ENCODE measurements at regions not wholly inside any gene's neighbourhood (a gene's known extent, or its start where the extent isn't known, plus 50 kb on each side); places are given as distances from the start of the nearest gene placed in this dataset.
"Not testable (repeated sequence)": the region's sequence is repeated elsewhere in the genome, so short reads cannot be mapped to it uniquely, and the experiment has no call there.

DNA sequence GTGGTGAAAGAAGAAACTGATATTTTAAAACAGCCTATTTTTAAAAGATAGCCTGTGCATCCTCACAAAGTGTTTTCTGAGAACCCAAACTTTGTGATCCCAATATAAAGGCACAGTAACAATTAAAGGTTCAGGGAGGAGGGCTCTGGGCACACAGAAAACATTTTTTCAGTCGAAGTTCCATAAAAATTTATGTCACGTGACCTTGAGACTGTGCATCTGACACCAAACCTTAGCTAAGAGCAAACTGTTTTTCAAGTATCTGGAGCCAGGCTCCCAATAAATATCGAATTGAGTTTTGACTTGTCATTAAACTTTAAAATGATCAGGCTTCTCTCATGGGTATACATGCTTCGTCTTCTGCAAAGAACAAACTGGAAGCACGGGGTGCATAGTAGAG is 177.9 kb downstream of the BEND2 start:
- Histone ChIP-seq H3K27me3 (ENCODE audit: control insufficient read depth in 5 of 5, insufficient read depth in 4 of 5, low read length in 5 of 5) (peaks cover 4 to 12% (median 9%) of the 10 kb centered on the region in 5 donors), H3K4me1 (ENCODE audit: control insufficient read depth in 5 of 5, insufficient read depth in 5 of 5, low read length in 5 of 5) (no peaks in the 10 kb centered on the region), H3K9ac (ENCODE audit: low read length in 5 of 5) (no peak overlapping the region), H3K36me3 (ENCODE audit: control insufficient read depth in 5 of 5, insufficient read depth in 5 of 5, low read length in 5 of 5) (no peaks in the 10 kb centered on the region), H3K4me3 (ENCODE audit: low read depth in 1 of 5, low read length in 5 of 5) (peak overlapping the region in 1 of 5 donors; percentile 28), H3K27ac (ENCODE audit: low read depth, low read length) (no peak overlapping the region), H3K9me3 (ENCODE audit: control insufficient read depth in 5 of 5, low read length in 5 of 5) (no peaks in the 10 kb centered on the region)

DNA sequence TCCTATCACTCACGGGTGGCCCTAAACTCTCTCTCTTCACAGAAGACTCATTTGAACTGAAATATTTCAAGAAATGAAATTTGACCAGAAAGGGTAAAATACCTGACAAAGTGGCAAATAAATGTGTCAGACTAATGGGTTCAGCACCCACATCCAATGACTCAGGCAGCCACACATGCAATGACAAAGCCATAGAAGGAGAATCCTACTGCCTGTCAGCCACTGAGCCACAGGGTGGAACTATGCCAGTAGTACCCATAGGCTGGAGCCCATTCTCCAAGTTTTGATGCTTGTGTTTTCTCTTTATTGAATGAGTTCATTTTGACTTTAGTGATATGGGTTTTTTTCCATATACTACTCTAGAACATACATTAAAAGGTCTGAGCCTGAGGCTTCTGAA is 179.0 kb downstream of the BEND2 start:
- H3K4me3 ChIP-seq (ENCODE audit: low read depth in 1 of 5, low read length in 5 of 5) = no peak overlapping the region
- peaks cover 0 to 2% (median 0%) of the 10 kb centered on the region in 5 donors for H3K9me3 ChIP-seq (ENCODE audit: control insufficient read depth in 5 of 5, low read length in 5 of 5)

DNA sequence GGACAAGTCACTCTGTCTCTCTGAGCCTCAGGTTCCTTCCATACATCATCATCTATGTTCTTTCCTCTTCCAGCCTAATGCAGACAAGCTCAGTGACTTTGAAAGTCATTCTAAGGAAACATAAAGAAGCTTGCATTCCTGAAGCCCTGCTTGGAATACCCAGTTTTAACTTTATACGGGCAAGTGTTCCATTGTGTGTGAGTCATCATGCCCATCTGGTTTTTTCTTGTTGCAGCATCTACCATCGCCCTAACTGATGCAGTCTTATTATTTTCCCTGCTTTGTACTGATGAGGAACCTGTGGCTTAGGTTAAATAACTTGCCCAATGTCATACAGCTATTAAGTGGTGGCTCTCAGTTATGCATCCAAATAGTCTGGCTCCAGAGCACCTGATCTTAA is 177.9 kb upstream of the RAI2 start:
- Histone ChIP-seq H3K4me3 (ENCODE audit: low read depth in 1 of 5, low read length in 5 of 5) (no peak overlapping the region), H3K9me3 (ENCODE audit: control insufficient read depth in 5 of 5, low read length in 5 of 5) (peaks cover 0 to 8% (median 0%) of the 10 kb centered on the region in 5 donors), H3K36me3 (ENCODE audit: control insufficient read depth in 5 of 5, insufficient read depth in 5 of 5, low read length in 5 of 5) (no peaks in the 10 kb centered on the region), H3K4me1 (ENCODE audit: control insufficient read depth in 5 of 5, insufficient read depth in 5 of 5, low read length in 5 of 5) (no peaks in the 10 kb centered on the region), H3K27me3 (ENCODE audit: control insufficient read depth in 5 of 5, insufficient read depth in 4 of 5, low read length in 5 of 5) (peaks cover 4 to 12% (median 8%) of the 10 kb centered on the region in 5 donors), H3K27ac (ENCODE audit: low read depth, low read length) (no peak overlapping the region), H3K9ac (ENCODE audit: low read length in 5 of 5) (no peak overlapping the region)

More for the DNA sequence above, 179.0 kb downstream of the BEND2 start:
- H3K4me1 ChIP-seq (ENCODE audit: control insufficient read depth in 5 of 5, insufficient read depth in 5 of 5, low read length in 5 of 5) = no peaks in the 10 kb centered on the region
- H3K9ac ChIP-seq (ENCODE audit: low read length in 5 of 5) = no peak overlapping the region
- H3K27ac ChIP-seq (ENCODE audit: low read depth, low read length) = no peak overlapping the region
- H3K36me3 ChIP-seq (ENCODE audit: control insufficient read depth in 5 of 5, insufficient read depth in 5 of 5, low read length in 5 of 5) = no peaks in the 10 kb centered on the region
- peaks cover 4 to 13% (median 10%) of the 10 kb centered on the region in 5 donors for H3K27me3 ChIP-seq (ENCODE audit: control insufficient read depth in 5 of 5, insufficient read depth in 4 of 5, low read length in 5 of 5)

DNA sequence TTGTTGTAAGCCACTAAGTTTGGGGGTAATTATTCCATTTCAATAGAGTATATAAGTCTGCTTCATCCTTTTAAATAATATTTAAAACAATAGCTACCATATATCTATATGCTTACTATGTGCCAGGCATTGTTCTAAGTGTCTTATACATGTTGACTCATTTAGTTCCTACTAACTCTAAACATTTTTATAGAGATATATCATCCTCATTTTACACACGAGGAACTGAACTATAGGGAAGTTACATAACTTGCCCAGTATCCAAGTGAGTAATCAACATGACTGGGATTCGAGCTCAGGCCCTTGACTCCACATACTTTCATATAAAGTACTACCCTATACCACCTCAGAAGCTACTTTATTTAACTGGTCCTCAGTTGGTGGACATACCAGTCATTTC is 175.3 kb upstream of the RAI2 start:
- Histone ChIP-seq H3K27me3 (ENCODE audit: control insufficient read depth in 5 of 5, insufficient read depth in 4 of 5, low read length in 5 of 5) (peaks cover 4 to 7% (median 6%) of the 10 kb centered on the region in 5 donors), H3K36me3 (ENCODE audit: control insufficient read depth in 5 of 5, insufficient read depth in 5 of 5, low read length in 5 of 5) (no peaks in the 10 kb centered on the region), H3K9ac (ENCODE audit: low read length in 5 of 5) (no peak overlapping the region), H3K4me3 (ENCODE audit: low read depth in 1 of 5, low read length in 5 of 5) (no peak overlapping the region), H3K4me1 (ENCODE audit: control insufficient read depth in 5 of 5, insufficient read depth in 5 of 5, low read length in 5 of 5) (no peaks in the 10 kb centered on the region), H3K9me3 (ENCODE audit: control insufficient read depth in 5 of 5, low read length in 5 of 5) (peaks cover 0 to 8% (median 0%) of the 10 kb centered on the region in 5 donors), H3K27ac (ENCODE audit: low read depth, low read length) (no peak overlapping the region)

DNA sequence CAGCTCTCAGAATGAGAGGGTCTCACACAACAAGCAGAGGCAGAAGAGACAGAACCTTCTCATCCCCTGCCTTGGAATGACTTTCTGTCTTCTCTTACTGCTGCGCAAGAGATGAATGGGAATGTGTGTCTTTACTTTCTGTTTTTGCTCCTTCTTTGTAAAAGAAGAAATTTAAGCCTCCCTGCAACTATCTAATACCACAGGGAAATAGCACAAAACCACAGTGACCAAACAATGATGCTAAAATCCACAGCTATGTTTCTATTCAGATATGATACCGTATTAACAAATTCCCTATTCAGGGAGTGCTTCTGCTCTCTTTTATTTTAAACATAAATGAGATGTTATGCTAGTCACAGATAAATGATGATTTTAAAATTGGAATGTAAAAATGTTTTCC is 173.8 kb upstream of the RAI2 start:
- Histone ChIP-seq H3K27me3 (ENCODE audit: control insufficient read depth in 5 of 5, insufficient read depth in 4 of 5, low read length in 5 of 5) (peaks cover 3 to 7% (median 5%) of the 10 kb centered on the region in 5 donors), H3K36me3 (ENCODE audit: control insufficient read depth in 5 of 5, insufficient read depth in 5 of 5, low read length in 5 of 5) (no peaks in the 10 kb centered on the region), H3K4me3 (ENCODE audit: low read depth in 1 of 5, low read length in 5 of 5) (no peak overlapping the region), H3K9ac (ENCODE audit: low read length in 5 of 5) (no peak overlapping the region), H3K4me1 (ENCODE audit: control insufficient read depth in 5 of 5, insufficient read depth in 5 of 5, low read length in 5 of 5) (no peaks in the 10 kb centered on the region), H3K27ac (ENCODE audit: low read depth, low read length) (no peak overlapping the region), H3K9me3 (ENCODE audit: control insufficient read depth in 5 of 5, low read length in 5 of 5) (peaks cover 0 to 8% (median 0%) of the 10 kb centered on the region in 5 donors)

DNA sequence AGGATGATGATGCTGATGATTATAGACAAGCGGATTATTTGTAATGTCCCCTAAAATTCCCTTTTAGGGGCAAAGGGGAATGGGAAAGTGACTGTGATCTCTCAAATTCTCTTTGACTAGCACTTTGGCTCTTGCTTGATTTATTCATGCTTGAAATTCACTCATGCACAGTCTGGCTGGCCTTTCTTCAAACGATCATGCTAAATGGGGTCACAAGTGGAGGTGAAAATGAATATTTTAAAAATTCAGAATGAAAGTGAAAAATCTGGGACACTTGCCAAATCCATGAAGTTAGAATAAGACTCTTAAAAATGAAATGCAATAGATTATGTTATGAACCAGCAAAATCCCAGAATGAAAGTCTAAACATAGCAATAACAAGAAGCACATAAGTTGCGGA is 173.4 kb upstream of the RAI2 start:
- H3K36me3 ChIP-seq (ENCODE audit: control insufficient read depth in 5 of 5, insufficient read depth in 5 of 5, low read length in 5 of 5) = no peaks in the 10 kb centered on the region
- no peak overlapping the region for H3K4me3 ChIP-seq (ENCODE audit: low read depth in 1 of 5, low read length in 5 of 5)
- no peak overlapping the region for H3K27ac ChIP-seq (ENCODE audit: low read depth, low read length)
- H3K9me3 ChIP-seq (ENCODE audit: control insufficient read depth in 5 of 5, low read length in 5 of 5) = peaks cover 0 to 8% (median 0%) of the 10 kb centered on the region in 5 donors
- H3K4me1 ChIP-seq (ENCODE audit: control insufficient read depth in 5 of 5, insufficient read depth in 5 of 5, low read length in 5 of 5) = no peaks in the 10 kb centered on the region
- peaks cover 3 to 7% (median 5%) of the 10 kb centered on the region in 5 donors for H3K27me3 ChIP-seq (ENCODE audit: control insufficient read depth in 5 of 5, insufficient read depth in 4 of 5, low read length in 5 of 5)
- no peak overlapping the region for H3K9ac ChIP-seq (ENCODE audit: low read length in 5 of 5)

DNA sequence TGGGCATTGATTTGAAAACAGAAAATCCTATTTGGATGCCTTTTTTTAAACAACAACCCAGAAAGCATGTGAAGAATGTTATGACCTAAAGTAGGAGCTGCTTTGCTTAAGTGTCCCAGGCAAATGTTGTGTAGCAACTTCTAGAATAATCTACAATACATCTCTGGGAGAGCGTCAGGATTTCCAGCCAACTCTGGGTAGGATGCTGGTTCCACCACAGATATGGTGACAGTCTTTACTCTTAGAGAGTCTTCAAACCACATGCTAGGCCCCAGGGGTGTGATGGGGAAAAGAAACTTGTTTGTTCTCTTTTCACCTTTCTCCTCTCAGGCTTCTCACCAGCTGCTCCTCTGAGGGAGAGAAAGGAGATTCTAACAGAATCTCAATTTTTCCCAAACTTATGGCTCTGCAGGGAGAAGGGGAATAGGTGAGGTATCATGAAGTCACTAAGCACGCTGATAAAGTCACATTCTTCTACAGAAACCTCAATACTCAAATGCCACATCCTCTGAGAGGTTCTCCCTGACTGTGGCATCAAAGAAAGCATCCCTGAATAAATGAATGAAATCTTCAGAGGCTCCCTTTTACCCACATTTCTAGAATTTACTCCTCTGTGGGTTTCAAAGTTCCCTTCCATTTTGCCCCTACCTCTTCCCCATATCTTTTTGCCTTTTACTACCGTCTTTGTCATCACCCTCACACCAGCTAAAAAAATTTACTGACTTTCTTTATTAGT is 171.6 kb upstream of the RAI2 start:
- H3K4me3 ChIP-seq (ENCODE audit: low read depth in 1 of 5, low read length in 5 of 5) = no peak overlapping the region
- H3K4me1 ChIP-seq (ENCODE audit: control insufficient read depth in 5 of 5, insufficient read depth in 5 of 5, low read length in 5 of 5) = no peaks in the 10 kb centered on the region
- no peak overlapping the region for H3K9ac ChIP-seq (ENCODE audit: low read length in 5 of 5)
- peaks cover 0 to 10% (median under 1%) of the 10 kb centered on the region in 5 donors for H3K27me3 ChIP-seq (ENCODE audit: control insufficient read depth in 5 of 5, insufficient read depth in 4 of 5, low read length in 5 of 5)
- peaks cover 0 to 8% (median 0%) of the 10 kb centered on the region in 5 donors for H3K9me3 ChIP-seq (ENCODE audit: control insufficient read depth in 5 of 5, low read length in 5 of 5)
- H3K27ac ChIP-seq (ENCODE audit: low read depth, low read length) = no peak overlapping the region
- no peaks in the 10 kb centered on the region for H3K36me3 ChIP-seq (ENCODE audit: control insufficient read depth in 5 of 5, insufficient read depth in 5 of 5, low read length in 5 of 5)

DNA sequence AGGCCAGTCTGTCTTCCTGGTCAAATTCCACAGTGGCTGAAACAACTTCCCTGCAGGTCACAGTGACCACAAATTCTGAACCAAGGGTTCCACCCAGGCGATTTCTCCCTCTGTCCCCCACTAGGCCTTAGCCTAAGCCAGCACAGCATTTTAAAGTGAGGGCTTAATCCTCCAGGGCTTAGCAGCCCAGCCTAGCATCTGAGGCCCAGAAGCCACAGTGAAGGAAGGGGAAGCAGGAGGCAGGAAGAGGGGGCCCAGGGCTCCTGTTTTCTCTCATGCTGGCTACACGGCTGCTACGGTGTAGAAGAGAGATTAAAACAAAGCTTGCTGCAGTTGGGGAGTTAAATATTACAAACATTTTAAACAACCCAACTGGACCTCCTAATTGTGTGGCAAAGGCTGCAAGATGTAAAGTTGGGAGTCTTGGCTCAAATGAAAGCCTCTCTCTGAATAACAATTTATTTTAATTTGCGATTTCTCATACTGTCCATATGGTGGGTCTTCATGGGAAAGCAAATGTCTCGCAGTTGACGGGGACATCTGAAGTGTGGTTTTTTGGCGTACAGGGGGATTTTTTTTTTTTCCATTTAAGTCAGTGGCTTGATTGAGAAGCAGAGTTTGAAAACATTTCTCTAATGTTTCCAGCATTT is 170.8 kb upstream of the RAI2 start:
- Histone ChIP-seq H3K27me3 (ENCODE audit: control insufficient read depth in 5 of 5, insufficient read depth in 4 of 5, low read length in 5 of 5) (peaks cover 0 to 13% (median 2%) of the 10 kb centered on the region in 5 donors), H3K9ac (ENCODE audit: low read length in 5 of 5) (no peak overlapping the region), H3K27ac (ENCODE audit: low read depth, low read length) (no peak overlapping the region), H3K36me3 (ENCODE audit: control insufficient read depth in 5 of 5, insufficient read depth in 5 of 5, low read length in 5 of 5) (no peaks in the 10 kb centered on the region), H3K4me1 (ENCODE audit: control insufficient read depth in 5 of 5, insufficient read depth in 5 of 5, low read length in 5 of 5) (no peaks in the 10 kb centered on the region), H3K9me3 (ENCODE audit: control insufficient read depth in 5 of 5, low read length in 5 of 5) (peaks cover 0 to 8% (median 0%) of the 10 kb centered on the region in 5 donors), H3K4me3 (ENCODE audit: low read depth in 1 of 5, low read length in 5 of 5) (no peak overlapping the region)

DNA sequence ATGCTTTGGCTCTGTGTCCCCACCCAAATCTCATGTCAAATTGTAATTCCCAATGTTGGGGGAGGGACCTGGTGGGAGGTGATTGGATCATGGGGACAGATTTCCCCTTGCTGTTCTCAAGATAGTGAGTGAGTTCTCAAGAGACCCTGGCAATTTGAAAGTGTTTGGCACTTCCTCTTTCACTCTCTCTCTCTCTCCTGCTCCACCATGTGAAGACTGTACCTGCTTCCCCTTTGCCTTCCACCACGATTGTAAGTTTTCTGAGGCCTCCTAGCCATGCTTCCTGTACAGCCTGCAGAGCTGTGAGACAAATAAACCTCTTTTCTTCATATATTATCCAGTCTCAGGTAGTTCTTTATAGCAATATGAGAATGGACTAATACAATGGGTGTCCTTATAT is 169.6 kb upstream of the RAI2 start:
- H3K4me3 ChIP-seq (ENCODE audit: low read depth in 1 of 5, low read length in 5 of 5); H3K9ac ChIP-seq (ENCODE audit: low read length in 5 of 5); H3K9me3 ChIP-seq (ENCODE audit: control insufficient read depth in 5 of 5, low read length in 5 of 5); H3K27ac ChIP-seq (ENCODE audit: low read depth, low read length); H3K4me1 ChIP-seq (ENCODE audit: control insufficient read depth in 5 of 5, insufficient read depth in 5 of 5, low read length in 5 of 5); H3K36me3 ChIP-seq (ENCODE audit: control insufficient read depth in 5 of 5, insufficient read depth in 5 of 5, low read length in 5 of 5): not testable (repeated sequence)
- peaks cover 0 to 13% (median 2%) of the 10 kb centered on the region in 5 donors for H3K27me3 ChIP-seq (ENCODE audit: control insufficient read depth in 5 of 5, insufficient read depth in 4 of 5, low read length in 5 of 5)

DNA sequence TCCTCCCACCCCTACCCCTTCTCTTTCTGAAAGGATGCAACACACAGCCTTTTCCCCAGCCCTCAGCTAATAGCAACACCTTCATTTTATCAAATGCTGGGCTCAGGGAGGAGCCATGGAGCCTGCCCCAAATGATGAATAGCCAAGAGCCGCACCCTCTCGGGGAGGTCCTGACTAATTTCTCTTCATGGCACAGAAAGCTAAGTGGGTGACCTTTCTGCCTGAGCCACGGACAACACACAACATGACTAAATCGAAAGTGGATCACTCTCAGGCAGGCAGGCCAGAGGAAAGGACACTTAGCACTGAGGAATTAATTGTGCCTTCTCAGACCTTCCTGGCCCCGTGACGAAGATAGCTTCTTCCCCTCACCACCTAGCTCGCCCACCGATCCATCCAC is 165.1 kb upstream of the RAI2 start:
- H3K36me3 ChIP-seq (ENCODE audit: control insufficient read depth in 5 of 5, insufficient read depth in 5 of 5, low read length in 5 of 5) = no peaks in the 10 kb centered on the region
- H3K27ac ChIP-seq (ENCODE audit: low read depth, low read length) = no peak overlapping the region
- peaks cover 0 to 7% (median 2%) of the 10 kb centered on the region in 5 donors for H3K27me3 ChIP-seq (ENCODE audit: control insufficient read depth in 5 of 5, insufficient read depth in 4 of 5, low read length in 5 of 5)
- H3K4me1 ChIP-seq (ENCODE audit: control insufficient read depth in 5 of 5, insufficient read depth in 5 of 5, low read length in 5 of 5) = no peaks in the 10 kb centered on the region
- H3K4me3 ChIP-seq (ENCODE audit: low read depth in 1 of 5, low read length in 5 of 5) = no peak overlapping the region
- peaks cover 0 to 3% (median 0%) of the 10 kb centered on the region in 5 donors for H3K9me3 ChIP-seq (ENCODE audit: control insufficient read depth in 5 of 5, low read length in 5 of 5)
- no peak overlapping the region for H3K9ac ChIP-seq (ENCODE audit: low read length in 5 of 5)

All from subcutaneous abdominal adipose tissue (tissue), 5 donors.